Stimulated activated CD4-positive, alpha-beta T cell treated with anti-CD3 and anti-CD28 coated beads, Interleukin-12 subunit alpha, Interleukin-12 subunit beta, amount 100 ng/mL, for 4 hours (primary cell): ENCODE measurements at regions not wholly inside any gene's neighbourhood (a gene's known extent, or its start where the extent isn't known, plus 50 kb on each side); places are given as distances from the start of the nearest gene placed in this dataset.

Experiments
- DNase-seq: peaks from one replicate; pipeline ENCODE4 v3.0.0-alpha.2; 2020

DNA sequence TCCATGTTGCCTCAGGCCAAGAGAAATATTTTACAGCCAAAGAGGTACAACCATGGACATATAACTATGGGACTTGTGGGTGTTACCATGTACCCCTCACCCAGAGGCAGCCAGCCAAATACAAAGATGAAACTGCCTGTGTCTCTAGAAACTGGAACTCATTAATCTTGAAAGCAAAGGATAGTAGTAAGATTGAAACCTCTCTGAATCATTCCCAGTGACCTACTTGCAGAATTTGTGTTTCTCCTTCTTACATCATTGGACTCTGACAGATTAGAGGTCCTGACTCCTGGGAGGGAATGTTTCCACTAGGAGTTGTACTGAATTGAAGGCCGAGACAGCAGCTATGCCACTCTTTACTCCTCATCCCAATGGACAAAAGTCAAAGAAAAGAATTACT, 257.4 kb upstream of the UBASH3B start:
- DNase-seq = no peak

DNA sequence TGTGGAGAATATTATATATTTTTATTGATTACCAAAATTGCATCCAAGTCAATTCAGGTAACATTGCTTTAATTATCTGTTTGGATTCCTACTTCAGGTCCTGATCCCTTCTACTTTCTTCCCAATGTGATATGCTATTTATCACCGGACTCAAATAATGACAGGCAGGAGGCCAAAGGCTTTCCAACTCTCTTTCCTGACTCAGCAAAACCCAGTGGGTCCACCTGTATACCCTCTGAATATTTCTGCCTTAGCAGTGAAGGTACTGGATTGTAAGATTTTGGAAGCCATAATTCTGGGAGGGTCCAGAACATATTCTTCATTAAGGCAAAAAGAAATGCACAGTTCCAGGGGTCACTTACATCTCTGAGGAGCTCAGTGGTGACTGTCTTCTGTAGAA, 260.2 kb upstream of the UBASH3B start:
- no peak for DNase-seq

DNA sequence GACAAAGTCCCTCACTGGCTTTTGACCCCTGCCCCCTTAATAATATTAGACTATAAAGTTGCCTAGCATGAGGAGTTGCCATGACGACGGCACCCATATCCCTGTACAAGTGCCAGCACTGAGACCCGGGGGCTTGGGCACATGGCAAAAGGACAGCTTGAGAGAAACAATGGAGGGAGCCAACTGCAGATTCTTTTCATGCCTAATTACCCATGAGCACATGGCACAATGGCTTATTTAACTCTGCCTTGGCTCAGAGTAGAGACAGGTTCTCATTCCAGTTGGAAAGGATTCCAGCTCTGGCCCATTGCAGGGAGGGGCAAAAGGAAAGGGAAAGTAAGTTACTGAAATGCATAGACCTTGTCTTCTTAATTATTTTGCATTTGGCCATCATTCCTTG, 261.2 kb upstream of the UBASH3B start:
- no peak for DNase-seq

DNA sequence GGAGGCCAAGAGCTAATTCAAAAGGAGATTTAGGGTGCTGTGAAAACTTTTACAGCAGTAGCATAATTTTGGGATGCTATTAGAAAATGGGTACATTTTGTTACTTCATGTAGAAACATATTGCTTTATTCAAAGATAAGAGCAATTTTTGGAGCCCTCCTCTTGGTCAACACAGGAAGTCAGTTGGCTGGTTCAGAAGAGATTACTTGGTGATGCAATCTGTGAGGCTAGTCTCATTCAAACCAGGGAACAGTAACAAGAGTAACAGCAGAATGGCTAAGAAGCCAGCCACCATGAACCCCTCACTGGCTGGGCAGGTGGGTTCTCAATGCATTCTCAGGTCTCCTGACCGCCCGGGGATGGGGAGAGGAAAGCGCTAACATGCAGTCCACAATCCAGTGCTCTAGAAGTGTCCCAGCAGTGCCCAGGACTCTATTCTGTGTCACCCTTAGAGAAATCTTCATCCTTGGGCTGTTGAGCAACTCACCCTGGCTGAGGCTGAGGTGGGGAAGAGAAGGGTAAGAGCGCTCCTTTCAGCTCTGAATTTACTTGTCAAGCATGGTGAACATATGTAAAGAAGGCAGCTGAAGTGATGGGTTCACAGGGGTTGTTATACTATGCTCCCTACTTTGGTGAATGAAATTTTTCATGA, 262.2 kb upstream of the UBASH3B start:
- no peak for DNase-seq

DNA sequence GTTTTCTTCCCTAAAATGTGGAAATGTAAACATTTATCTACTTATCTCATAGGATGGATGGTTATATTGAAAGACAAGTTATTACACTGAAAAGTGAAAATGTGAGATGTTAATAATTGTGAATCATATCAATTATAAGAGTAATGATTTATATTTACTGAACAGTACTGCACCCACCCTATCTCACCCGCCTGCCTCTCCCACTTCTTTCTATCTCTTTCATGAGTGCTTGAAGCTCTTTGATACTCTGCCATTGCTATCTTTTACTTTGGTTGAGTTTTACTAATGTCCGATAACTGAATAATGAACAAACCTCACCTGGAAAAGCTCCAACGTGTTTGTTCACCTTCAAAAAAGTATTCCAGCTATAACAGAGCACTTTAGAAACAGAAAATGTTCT, 263.0 kb upstream of the UBASH3B start:
- DNase-seq = no peak

DNA sequence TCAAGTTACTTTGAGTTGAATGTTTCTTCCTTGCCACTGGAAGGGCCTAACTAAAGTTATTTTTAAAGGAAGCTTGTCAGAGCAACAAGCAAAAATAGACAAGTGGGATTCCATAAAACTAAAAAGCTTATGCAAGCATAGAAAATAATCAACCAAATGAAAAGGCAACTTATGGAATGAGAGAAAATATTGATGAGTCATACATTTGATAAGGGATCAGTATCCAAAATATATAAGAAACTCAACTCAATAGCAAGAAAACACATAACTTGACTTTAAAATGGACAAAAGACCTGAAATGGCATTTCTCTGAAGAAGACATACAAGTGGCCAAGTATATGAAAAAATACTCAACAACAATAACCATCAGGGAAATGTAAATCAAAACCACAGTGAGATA, 264.5 kb upstream of the UBASH3B start:
- DNase-seq = no peak

DNA sequence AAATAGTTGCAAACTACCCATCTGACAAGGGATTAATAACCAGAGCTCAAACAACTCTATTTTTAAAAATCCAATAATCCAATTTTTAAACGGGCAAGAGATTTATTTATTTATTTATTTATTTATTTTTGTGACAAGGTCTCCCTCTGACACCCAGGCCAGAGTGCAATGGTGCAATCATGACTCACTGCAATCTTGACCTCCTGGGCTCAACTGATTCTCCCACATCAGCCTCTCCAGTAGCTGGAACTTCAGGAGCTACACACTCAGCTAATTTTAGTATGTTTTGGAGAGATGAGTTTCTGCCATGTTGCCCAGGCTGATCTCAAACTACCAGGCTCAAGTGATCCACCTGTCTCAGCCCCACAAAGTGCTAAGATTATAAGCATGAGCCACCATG, 267.2 kb upstream of the BLID start:
- DNase-seq = no peak

DNA sequence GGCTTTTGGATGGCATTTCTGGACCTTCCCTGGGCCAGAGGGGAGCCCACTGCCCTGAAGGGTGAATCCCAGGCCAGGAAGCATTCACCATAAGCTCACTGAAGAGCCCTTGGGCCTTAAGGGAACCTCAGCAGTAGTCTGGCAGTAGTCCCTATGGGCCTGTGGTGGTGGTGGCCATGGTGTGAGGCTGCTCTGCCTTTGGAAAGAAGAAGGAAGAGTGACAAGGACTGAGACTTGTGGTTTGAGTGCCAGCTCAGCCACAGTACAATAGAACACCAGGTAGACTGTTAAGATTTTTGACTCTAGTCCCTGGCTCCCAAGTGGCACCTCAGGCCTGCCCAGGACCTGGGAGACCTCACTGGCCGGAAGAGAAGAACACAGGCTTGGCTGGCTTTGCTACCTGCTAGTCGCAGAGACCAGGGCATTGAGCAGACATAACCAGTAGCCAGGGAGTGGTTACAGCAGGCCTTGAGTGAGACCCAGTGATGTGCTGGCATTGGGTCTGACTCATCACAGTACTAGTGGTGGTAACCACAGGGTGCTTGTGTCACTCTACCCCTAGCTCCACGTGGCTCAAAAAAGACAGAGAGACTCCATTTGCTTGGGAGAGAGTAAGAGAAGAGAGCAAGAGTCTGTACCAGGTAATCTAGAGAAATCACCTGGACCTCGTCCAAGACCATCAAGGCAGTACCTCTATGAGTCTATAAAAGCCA, 259.8 kb upstream of the BLID start:
- no peak for DNase-seq

DNA sequence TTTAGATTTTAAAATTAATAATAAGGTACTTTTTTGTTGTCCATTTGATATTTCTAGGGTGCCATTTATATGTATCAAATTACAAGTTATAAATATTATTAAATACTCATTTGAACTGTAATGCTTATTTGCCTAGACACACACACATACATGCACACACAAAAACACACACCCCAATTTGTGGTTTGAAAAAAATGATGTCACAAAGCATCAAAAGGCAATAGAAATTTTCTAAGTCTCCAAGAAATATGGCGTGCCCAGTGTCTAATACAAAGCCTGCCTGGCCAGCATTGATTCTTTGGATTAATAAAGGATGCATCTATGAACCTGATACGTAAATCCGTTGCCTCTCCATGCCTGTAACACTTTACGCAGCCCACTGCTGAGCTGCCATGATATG, 252.8 kb upstream of the BLID start:
- no peak for DNase-seq

DNA sequence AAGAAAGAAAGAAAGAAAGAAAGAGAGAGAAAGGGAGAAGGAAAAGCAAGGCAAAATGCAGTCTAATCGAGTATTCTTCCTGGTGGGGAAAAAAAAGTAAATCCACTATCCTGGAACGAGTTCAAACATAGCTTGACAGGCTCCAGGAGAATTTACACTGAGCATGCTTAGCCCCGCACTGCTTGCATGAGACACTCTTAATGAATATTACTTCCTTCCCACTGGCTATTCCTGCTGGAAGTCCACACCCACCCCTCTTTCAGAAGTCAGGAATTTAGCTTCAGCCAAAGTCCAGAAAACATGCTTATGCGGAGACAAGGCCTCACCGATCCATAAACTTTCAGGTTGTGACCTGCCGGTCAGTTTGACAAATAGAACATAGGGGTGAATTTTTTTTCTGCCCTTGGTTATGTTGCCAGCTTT, 251.8 kb upstream of the BLID start:
- no peak for DNase-seq

DNA sequence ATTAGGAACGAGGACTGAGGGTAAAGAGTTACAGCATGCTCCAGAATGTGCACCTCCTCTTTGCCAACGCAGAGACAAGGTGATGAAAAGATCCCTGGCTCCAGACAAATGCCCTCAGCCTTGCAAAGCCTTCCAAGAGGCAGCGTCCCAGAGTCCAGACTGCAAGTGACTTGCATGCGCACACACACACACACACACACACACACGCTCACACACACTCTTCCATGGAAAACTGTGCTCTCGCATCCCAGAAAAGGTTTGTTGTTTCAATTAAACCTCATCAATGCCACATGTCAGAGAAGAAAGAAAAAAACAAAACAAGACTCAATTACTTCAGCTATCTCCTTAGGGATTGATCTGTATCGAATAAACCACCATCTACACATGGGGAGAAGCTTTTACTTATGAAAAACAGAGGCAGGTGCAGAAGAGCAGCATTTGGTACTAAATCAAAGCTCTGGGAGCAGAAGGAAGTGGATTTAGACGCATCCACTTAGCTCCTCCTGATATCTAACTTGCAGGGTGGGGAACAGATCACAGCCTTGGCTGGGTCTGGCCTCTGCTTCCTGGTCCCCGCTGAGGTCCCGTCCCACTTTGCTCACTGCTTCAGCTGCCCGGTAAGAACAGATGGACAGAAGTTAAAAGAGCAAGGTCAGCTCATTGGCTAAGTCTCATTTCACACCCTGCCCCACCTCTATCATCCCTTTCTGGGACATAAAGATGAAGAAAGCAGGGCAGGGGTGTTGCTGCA, 249.8 kb upstream of the BLID start:
- DNase-seq = no peak

DNA sequence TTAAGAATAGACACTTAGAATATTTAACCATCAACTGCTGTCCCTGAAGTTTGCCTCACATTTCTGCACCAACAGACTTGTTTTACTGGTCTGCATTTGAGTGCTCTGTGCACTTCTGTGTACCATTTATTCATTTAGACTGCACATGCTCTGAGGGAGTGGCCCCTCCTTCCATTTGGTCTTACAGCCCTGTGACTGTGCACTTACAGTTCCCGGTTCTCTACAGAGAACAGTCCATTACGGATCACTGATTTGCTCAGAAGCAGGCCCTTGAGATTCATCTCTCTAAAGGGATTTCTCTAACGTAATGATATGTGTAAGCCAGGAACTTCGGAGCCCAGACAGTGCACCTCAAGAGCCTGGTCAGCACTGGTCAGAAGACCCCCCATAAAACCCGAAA, 247.3 kb upstream of the BLID start:
- DNase-seq = no peak

DNA sequence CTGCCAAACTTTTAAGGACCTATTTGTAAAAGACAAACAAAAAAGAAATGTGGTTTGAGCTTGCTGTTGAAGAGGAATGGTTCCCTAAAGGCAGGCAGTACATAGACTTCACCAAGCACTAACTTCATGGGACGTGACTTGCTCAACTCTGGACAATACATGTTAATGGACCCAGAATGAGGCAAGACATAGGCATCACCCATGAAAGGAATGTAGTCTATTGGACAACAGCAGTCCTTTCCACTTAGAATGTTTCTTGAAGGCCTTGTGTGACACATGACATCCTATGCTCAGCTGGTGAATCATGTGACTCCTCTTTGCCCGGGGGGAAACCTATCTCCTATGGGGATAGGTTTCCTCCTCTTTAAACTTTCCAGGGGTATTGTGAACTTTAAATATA, 246.4 kb upstream of the BLID start:
- no peak for DNase-seq

DNA sequence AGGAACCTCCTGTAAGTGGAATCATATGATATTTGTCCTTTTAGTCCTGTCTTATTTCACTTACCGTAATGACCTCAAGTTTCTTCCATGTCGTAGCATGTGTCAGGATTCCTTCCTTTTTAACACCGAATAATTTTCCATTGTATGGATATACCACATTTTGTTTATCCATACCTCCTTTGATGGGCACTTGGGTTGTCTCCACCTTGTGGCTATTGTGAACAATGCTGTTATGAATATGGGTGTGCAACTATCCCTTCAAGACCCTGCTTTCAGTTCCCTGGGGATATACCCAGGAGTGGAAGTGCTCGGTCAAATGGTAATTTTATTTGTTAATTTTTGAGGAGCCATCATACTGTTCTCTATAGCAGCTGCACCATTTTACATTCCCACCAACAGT, 244.9 kb upstream of the BLID start:
- DNase-seq = no peak

DNA sequence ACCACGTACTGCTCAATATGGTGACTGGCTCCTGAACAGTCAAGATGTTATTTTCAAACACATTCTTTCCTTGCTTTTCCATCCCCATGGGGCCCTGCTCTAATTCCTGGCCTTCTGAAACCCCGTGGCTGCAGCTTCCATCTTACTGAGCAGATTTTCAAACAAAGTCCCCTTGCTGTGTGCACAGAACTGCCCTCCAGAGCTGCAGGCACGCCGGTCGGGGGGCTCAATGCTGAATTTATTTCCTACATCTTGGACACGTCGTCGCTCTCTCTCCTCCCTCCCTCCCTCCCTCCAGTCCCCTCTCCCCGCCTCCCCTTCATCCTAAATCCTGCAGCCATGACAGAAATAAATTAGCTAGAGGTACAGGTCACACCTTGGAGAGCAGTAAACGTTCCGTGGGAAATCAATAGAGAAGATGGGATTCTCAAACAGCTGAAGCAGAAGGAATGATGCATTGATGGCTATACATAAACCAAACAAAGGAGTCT, 243.1 kb upstream of the BLID start:
- DNase-seq = no peak

DNA sequence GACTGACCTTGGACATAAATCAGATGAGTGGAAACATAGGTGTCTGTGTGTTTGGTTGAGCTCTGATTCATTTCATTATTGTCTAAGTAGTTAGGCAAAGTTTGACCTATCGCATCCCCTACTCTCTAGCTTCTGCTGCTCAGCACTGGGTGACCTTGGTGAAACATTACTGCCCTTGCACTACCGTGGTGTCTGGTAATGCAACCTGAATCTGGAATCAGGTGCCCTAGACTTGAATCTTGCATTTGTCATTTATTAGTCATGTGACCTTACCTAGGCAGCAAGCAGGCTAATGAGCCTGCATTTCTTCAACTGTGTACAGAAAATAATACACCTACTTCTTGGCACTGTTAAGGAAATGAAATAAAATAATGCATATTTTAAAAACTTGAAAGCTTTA, 242.3 kb upstream of the BLID start:
- DNase-seq = no peak

DNA sequence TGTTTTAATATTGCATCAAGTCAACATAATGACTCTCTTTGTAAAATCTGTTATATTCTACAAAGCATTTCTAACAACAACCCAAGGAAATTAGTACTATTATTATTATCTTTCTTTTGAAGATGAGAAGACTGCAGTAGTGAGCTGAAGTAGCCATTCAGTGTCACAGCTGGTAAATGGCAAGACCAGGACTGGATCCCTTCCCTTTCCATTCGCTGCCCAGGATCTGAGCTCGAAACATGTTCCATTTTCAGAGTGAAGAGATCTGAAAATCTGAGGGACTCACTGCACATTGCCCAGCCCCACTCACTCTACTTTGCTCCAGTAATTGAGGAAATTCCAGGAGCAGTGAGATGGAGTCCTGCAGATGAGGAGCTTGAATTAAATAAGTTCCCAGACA, 240.0 kb upstream of the BLID start:
- DNase-seq = no peak

DNA sequence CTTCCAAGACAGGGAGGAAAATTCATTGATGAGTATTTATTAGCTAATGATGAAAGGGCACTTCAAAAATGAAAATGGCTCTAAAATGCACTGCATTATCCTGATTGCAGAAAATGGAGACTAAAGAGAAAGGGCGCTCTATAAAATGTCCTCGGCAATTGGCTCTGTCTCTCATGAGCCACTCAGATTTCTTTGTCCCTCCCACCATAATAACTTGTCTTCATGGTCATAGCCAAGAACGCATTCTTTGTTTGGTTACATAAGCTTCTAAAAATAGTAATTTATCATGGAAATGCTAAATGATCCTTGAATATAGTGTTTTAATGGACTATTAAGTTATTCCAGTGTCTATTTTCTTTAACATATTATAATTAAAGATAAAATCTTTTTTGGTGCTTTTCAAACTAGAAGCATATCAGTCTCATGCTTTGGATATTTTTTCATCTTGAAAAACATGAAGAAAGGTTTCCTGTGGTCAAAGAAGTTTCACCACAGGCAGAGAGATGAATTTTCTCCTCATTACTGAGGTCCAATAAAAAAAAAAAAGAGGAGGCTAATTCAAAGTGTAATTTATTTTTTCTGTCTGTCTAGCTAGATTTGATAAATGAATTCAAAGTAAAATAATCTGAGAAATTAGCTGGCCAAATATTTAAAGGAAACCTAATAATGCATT, 238.1 kb upstream of the BLID start:
- DNase-seq = no peak

DNA sequence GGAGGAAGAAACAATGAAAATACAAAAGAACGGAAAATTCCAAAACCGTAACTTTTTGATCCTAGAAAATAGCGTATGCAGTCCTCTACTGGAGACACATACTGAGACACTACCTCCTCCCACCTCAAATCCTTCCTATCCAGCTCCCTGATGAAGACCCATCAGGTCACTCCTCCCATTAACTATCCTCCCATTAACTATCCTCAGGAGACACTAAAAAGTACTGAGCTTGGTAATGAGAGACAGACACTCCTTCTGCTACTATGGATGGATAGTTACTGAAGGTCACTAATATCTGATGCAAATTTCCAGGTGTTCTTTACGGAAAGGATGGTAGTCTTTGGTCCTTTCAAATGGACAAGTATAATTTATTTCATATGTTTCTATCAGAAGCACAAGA, 237.5 kb upstream of the BLID start:
- no peak for DNase-seq

DNA sequence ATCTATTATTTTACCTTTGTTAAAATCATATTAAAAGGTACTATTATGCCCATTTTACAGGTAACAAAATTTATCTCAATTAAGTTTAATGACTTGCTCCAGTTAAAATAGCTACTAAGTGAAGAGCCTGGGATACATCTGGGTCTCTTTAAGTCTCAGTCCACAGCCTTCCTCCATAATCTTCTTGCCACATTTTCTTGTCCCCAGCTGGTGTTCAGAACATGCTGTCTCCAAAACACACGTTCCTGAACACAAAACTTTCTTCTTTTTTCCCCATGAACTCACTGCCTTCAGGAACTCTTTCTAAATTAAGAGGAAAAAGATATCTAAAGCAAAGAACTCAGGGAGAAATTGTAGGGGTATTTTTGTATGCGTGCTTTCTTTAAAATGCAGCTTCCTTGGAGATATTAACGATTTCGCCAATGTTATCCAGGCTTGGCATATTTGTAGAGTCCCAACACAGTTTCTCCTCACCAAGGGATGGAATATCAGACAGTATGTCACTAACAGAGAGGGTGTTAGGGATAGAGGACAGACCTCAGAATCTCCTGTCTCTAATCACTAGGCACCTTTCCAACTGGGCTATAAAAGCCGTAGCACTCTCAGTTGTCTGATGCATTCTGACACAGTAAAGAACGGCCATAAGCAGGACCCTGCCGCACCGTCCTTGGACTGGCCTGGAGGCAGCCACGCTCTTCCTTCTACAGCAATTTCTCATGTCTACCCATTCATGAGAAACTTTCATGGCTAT, 232.8 kb upstream of the BLID start:
- DNase-seq = no peak

DNA sequence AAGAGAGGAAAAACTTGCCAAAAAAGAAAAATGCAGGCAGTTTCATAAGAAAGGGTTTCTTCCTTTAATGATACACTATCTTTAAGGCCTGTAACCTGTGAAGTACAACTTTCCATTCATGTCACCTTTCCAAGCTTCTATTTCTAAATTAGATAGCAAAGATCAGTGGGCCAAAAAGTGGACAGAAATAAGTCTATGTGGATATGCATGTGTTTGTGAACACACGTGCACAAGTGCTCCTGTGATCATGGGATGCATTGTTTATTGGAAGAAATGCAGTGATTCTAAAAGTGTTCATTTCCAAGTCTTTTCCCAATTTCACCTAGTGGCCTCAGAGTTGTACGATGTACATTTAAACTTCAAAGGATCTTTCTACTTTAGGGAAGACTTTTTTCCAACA, 230.0 kb upstream of the BLID start:
- no peak for DNase-seq

DNA sequence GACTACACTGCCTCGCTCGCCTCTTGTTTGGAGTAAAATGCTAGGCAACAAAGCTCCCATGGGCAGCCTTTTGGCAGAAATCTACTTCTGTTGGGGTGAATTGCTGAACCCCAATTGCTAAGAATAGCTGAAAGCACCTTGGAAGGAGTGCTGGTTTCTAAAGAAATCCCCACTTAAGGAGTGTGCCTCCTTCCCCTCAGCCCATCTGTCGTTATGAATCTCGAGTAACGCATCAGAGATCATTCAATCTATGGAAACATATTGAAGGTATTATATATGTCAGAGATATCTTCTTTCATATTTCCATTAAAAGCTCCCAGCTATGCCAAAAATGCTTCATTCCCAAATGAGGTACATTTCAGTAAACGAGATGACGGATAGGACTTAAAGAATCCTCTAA, 229.6 kb upstream of the BLID start:
- DNase-seq = no peak

DNA sequence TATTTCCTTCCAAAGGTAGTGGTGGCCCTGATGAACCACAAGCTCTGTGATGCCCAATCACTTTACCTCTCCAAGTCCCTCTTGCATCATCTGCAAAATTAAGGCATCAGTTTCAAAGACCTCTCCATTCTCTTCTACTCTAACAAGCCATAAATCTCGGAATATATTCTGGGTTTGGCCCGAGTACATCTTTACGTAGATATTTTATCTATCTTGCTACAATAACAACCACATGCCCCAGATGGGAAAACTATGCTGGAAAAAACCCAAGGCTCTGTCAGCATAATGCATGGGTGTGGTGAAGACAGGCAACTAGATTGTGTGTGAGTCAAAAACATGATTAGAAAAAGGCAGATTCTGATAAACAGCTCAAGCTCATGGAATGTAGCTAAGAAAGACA, 228.2 kb upstream of the BLID start:
- no peak for DNase-seq
